WTC11 (cell line): ENCODE measurements at regions not wholly inside any gene's neighbourhood (a gene's known extent, or its start where the extent isn't known, plus 50 kb on each side); places are given as distances from the start of the nearest gene placed in this dataset.

Experiments used
- CBFB ChIP-seq: sonication (generic); formaldehyde crosslinking; IDR thresholded peaks from 2 replicates; pipeline ENCODE4 v1.8.1; 2022; ENCODE audit warnings: mild to moderate bottlenecking, low read depth, missing genetic modification reagents
- KAT7 ChIP-seq: sonication (generic); formaldehyde crosslinking; IDR thresholded peaks from 2 replicates; pipeline ENCODE4 v1.8.1; 2023; ENCODE audit warnings: missing genetic modification reagents, mild to moderate bottlenecking, borderline replicate concordance
- NFYB ChIP-seq: sonication (generic); formaldehyde crosslinking; conservative IDR thresholded peaks from 2 replicates; pipeline ENCODE4 v1.8.0; 2022; ENCODE audit warnings: low read depth, missing genetic modification reagents
- TF ChIP-seq, protein P1 (sequence below): fragments of 200-600 bp; IDR thresholded peaks from 2 replicates; pipeline ENCODE4 v1.8.0; 2022; ENCODE audit warnings: antibody characterized with exemption
- TF ChIP-seq, protein P2 (sequence below): sonication (generic); formaldehyde crosslinking; IDR thresholded peaks from 2 replicates; pipeline ENCODE4 v1.8.1; 2023; ENCODE audit warnings: mild to moderate bottlenecking, missing genetic modification reagents, borderline replicate concordance
- TF ChIP-seq, protein P3 (sequence below): sonication (generic); formaldehyde crosslinking; IDR thresholded peaks from 2 replicates; pipeline ENCODE4 v1.8.0; 2023; ENCODE audit warnings: mild to moderate bottlenecking, missing genetic modification reagents

DNA sequence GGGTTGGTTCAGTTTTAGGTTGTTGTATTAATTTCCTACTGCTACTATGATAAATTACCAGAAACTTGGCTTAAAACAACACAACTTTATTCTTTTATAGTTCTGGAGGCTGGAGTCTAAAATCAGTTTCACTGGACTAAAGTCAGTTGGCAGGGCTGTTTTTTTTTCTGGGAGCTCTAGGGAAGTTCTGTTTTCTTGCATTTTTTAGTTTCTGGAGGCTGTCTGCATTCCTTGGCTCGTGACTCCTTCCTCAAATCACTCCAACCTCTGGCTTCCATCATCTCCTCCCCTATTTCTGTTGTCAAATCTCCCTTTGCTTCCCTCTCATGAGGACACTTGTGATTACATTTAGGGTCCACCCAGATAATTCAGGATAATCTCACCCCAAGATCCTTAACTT is 51.3 kb upstream of the SUB1 start:
- TF ChIP-seq NFYB (CRISPR knock-in tag) = no peak
- no peak for TF ChIP-seq KAT7
- TF ChIP-seq, protein P1, sequence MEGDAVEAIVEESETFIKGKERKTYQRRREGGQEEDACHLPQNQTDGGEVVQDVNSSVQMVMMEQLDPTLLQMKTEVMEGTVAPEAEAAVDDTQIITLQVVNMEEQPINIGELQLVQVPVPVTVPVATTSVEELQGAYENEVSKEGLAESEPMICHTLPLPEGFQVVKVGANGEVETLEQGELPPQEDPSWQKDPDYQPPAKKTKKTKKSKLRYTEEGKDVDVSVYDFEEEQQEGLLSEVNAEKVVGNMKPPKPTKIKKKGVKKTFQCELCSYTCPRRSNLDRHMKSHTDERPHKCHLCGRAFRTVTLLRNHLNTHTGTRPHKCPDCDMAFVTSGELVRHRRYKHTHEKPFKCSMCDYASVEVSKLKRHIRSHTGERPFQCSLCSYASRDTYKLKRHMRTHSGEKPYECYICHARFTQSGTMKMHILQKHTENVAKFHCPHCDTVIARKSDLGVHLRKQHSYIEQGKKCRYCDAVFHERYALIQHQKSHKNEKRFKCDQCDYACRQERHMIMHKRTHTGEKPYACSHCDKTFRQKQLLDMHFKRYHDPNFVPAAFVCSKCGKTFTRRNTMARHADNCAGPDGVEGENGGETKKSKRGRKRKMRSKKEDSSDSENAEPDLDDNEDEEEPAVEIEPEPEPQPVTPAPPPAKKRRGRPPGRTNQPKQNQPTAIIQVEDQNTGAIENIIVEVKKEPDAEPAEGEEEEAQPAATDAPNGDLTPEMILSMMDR = no peak
- no peak for TF ChIP-seq CBFB (CRISPR knock-in tag)
- TF ChIP-seq, protein P2, sequence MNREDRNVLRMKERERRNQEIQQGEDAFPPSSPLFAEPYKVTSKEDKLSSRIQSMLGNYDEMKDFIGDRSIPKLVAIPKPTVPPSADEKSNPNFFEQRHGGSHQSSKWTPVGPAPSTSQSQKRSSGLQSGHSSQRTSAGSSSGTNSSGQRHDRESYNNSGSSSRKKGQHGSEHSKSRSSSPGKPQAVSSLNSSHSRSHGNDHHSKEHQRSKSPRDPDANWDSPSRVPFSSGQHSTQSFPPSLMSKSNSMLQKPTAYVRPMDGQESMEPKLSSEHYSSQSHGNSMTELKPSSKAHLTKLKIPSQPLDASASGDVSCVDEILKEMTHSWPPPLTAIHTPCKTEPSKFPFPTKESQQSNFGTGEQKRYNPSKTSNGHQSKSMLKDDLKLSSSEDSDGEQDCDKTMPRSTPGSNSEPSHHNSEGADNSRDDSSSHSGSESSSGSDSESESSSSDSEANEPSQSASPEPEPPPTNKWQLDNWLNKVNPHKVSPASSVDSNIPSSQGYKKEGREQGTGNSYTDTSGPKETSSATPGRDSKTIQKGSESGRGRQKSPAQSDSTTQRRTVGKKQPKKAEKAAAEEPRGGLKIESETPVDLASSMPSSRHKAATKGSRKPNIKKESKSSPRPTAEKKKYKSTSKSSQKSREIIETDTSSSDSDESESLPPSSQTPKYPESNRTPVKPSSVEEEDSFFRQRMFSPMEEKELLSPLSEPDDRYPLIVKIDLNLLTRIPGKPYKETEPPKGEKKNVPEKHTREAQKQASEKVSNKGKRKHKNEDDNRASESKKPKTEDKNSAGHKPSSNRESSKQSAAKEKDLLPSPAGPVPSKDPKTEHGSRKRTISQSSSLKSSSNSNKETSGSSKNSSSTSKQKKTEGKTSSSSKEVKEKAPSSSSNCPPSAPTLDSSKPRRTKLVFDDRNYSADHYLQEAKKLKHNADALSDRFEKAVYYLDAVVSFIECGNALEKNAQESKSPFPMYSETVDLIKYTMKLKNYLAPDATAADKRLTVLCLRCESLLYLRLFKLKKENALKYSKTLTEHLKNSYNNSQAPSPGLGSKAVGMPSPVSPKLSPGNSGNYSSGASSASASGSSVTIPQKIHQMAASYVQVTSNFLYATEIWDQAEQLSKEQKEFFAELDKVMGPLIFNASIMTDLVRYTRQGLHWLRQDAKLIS (CRISPR knock-in tag) = no peak
- TF ChIP-seq, protein P3, sequence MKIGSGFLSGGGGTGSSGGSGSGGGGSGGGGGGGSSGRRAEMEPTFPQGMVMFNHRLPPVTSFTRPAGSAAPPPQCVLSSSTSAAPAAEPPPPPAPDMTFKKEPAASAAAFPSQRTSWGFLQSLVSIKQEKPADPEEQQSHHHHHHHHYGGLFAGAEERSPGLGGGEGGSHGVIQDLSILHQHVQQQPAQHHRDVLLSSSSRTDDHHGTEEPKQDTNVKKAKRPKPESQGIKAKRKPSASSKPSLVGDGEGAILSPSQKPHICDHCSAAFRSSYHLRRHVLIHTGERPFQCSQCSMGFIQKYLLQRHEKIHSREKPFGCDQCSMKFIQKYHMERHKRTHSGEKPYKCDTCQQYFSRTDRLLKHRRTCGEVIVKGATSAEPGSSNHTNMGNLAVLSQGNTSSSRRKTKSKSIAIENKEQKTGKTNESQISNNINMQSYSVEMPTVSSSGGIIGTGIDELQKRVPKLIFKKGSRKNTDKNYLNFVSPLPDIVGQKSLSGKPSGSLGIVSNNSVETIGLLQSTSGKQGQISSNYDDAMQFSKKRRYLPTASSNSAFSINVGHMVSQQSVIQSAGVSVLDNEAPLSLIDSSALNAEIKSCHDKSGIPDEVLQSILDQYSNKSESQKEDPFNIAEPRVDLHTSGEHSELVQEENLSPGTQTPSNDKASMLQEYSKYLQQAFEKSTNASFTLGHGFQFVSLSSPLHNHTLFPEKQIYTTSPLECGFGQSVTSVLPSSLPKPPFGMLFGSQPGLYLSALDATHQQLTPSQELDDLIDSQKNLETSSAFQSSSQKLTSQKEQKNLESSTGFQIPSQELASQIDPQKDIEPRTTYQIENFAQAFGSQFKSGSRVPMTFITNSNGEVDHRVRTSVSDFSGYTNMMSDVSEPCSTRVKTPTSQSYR (CRISPR knock-in tag) = no peak
